WTC11 (cell line): ENCODE measurements at regions not wholly inside any gene's neighbourhood (a gene's known extent, or its start where the extent isn't known, plus 50 kb on each side); places are given as distances from the start of the nearest gene placed in this dataset.

Experiments used
- TF ChIP-seq, protein P1 (sequence below): fragments of 200-600 bp; IDR thresholded peaks from 2 replicates; pipeline ENCODE4 v1.8.0; 2022; ENCODE audit warnings: antibody characterized with exemption
- TF ChIP-seq, protein P2 (sequence below): sonication (generic); formaldehyde crosslinking; IDR thresholded peaks from 2 replicates; pipeline ENCODE4 v1.8.1; 2023; ENCODE audit warnings: mild to moderate bottlenecking, missing genetic modification reagents, moderate library complexity

GRCh38 chr5:73274121-73274520 lies 101.1 kb downstream of the TMEM174 start:
- TF ChIP-seq, protein P1, sequence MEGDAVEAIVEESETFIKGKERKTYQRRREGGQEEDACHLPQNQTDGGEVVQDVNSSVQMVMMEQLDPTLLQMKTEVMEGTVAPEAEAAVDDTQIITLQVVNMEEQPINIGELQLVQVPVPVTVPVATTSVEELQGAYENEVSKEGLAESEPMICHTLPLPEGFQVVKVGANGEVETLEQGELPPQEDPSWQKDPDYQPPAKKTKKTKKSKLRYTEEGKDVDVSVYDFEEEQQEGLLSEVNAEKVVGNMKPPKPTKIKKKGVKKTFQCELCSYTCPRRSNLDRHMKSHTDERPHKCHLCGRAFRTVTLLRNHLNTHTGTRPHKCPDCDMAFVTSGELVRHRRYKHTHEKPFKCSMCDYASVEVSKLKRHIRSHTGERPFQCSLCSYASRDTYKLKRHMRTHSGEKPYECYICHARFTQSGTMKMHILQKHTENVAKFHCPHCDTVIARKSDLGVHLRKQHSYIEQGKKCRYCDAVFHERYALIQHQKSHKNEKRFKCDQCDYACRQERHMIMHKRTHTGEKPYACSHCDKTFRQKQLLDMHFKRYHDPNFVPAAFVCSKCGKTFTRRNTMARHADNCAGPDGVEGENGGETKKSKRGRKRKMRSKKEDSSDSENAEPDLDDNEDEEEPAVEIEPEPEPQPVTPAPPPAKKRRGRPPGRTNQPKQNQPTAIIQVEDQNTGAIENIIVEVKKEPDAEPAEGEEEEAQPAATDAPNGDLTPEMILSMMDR, result no peak
- TF ChIP-seq, protein P2, sequence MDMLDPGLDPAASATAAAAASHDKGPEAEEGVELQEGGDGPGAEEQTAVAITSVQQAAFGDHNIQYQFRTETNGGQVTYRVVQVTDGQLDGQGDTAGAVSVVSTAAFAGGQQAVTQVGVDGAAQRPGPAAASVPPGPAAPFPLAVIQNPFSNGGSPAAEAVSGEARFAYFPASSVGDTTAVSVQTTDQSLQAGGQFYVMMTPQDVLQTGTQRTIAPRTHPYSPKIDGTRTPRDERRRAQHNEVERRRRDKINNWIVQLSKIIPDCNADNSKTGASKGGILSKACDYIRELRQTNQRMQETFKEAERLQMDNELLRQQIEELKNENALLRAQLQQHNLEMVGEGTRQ (CRISPR knock-in tag), result no peak
